GM21737 (cell line): ENCODE measurements at regions not wholly inside any gene's neighbourhood (a gene's known extent, or its start where the extent isn't known, plus 50 kb on each side); places are given as distances from the start of the nearest gene placed in this dataset.

Experiments used
- ATAC-seq: cut with Tn5 transposase; IDR thresholded peaks from one replicate; pipeline ENCODE4 v1.9.1; 2021; ENCODE audit warnings: mild to moderate bottlenecking, moderate library complexity; ENCODE audit not compliant: unreplicated experiment

- no peak for ATAC-seq
Observed at GRCh38 chr3:113136071-113136470, 75.3 kb upstream of the BOC start.

- no peak for ATAC-seq
Observed at GRCh38 chr3:113136544-113136943, 74.8 kb upstream of the BOC start.

GRCh38 chr3:113138839-113139743 is 72.3 kb upstream of the BOC start:
- ATAC-seq: no peak

GRCh38 chr3:113140876-113141275 is 70.5 kb upstream of the BOC start:
- no peak for ATAC-seq

- ATAC-seq: no peak
Observed at GRCh38 chr3:113141543-113141942, 69.8 kb upstream of the BOC start.

GRCh38 chr3:113142476-113142875 is 68.9 kb upstream of the BOC start:
- no peak for ATAC-seq

- ATAC-seq: no peak
Observed at GRCh38 chr3:113143353-113143752, 68.0 kb upstream of the BOC start.

GRCh38 chr3:113147681-113148261 is 63.6 kb upstream of the BOC start:
- no peak for ATAC-seq

- ATAC-seq: no peak
Observed at GRCh38 chr3:113148284-113148683, 63.1 kb upstream of the BOC start.

GRCh38 chr3:113150250-113150649 is 61.1 kb upstream of the BOC start:
- ATAC-seq: no peak

GRCh38 chr3:113151461-113152031 is 59.8 kb upstream of the BOC start:
- ATAC-seq: no peak

GRCh38 chr3:113152849-113153248 is 58.5 kb upstream of the BOC start:
- no peak for ATAC-seq

- no peak for ATAC-seq
Observed at GRCh38 chr3:113153499-113154107, 57.8 kb upstream of the BOC start.

- ATAC-seq: no peak
Observed at GRCh38 chr3:113156816-113157333, 54.5 kb upstream of the BOC start.

GRCh38 chr3:113157408-113158030 is 53.8 kb upstream of the BOC start:
- no peak for ATAC-seq

- ATAC-seq: no peak
Observed at GRCh38 chr3:113158171-113158570, 53.2 kb upstream of the BOC start.
